Thoracic aorta (tissue), 2 donors: ENCODE measurements at regions not wholly inside any gene's neighbourhood (a gene's known extent, or its start where the extent isn't known, plus 50 kb on each side); places are given as distances from the start of the nearest gene placed in this dataset.

Experiments used
- ATAC-seq: fragments of 150-250 bp; one replicate; pipeline ENCODE4 v1.8.0; 2017; ENCODE audit warnings: low read depth; ENCODE audit not compliant: insufficient number of reproducible peaks, low FRiP score
- DNase-seq: peaks from one replicate; pipeline ENCODE4 v3.0.0-alpha.2; 2020; ENCODE audit warnings: low spot score
- H3K27ac ChIP-seq, 2 donors: fragments of 200-600 bp; sonication (generic); 1 replicate in 1 of 2; 2 replicates in 1 of 2; pipeline ENCODE4 v1.5.1; 2016; ENCODE audit warnings: mild to moderate bottlenecking in 2 of 2, moderate library complexity in 2 of 2
- H3K27me3 ChIP-seq: fragments of 200-600 bp; sonication (generic); replicated peaks from 2 replicates; pipeline ENCODE4 v1.6.0; 2016; ENCODE audit warnings: mild to moderate bottlenecking; ENCODE audit not compliant: insufficient read depth
- H3K36me3 ChIP-seq: fragments of 200-600 bp; sonication (generic); one replicate; pipeline ENCODE4 v1.5.1; 2016
- H3K4me1 ChIP-seq, 2 donors: fragments of 200-600 bp; sonication (generic); 1 replicate in 1 of 2; 2 replicates in 1 of 2; pipeline versions ENCODE4 v1.5.1 to v1.6.0; 2016; ENCODE audit warnings: low read depth in 2 of 2, mild to moderate bottlenecking in 1 of 2; ENCODE audit not compliant: control insufficient read depth in 1 of 2
- H3K4me3 ChIP-seq: fragments of 200-600 bp; sonication (generic); 2 replicates; pipeline ENCODE4 v1.5.1; 2016; ENCODE audit warnings: mild to moderate bottlenecking
- H3K9me3 ChIP-seq: fragments of 200-600 bp; sonication (generic); 2 replicates; pipeline ENCODE4 v1.5.1; 2016
- TF ChIP-seq, protein P1 (sequence below): fragments of 200-600 bp; sonication (generic); IDR thresholded peaks from one replicate; pipeline ENCODE4 v1.5.1; 2019; ENCODE audit warnings: antibody characterized with exemption

DNA sequence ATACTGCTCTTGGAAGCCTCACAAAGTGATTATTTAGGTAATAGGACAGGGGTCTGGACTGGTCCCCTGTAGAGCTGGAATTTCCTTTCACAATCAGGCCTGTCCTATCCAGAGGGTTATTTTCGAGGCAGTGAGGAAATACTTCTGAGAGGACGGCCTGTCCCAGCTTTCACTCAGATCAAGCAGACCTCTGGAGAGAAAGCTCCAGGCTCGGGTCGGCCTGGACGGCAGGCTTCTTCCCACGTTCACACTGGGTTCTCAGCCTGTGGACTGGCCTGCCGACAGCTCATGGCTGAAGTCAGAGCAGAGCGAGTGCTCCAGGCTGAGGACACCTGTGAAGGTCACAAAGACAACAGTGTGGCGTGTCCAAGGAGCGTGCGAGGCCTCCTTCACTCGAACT is 405.3 kb downstream of the VPS13C start:
- Histone ChIP-seq H3K9me3 (peaks cover 3% of the 10 kb centered on the region), H3K4me3 (no peak overlapping the region), H3K27ac (no peak overlapping the region), H3K27me3 (no peaks in the 10 kb centered on the region), H3K4me1 (no peaks in the 10 kb centered on the region), H3K36me3 (no peaks in the 10 kb centered on the region)
- DNase-seq, result no peak
- peak; percentile 48 for ATAC-seq
- TF ChIP-seq, protein P1, sequence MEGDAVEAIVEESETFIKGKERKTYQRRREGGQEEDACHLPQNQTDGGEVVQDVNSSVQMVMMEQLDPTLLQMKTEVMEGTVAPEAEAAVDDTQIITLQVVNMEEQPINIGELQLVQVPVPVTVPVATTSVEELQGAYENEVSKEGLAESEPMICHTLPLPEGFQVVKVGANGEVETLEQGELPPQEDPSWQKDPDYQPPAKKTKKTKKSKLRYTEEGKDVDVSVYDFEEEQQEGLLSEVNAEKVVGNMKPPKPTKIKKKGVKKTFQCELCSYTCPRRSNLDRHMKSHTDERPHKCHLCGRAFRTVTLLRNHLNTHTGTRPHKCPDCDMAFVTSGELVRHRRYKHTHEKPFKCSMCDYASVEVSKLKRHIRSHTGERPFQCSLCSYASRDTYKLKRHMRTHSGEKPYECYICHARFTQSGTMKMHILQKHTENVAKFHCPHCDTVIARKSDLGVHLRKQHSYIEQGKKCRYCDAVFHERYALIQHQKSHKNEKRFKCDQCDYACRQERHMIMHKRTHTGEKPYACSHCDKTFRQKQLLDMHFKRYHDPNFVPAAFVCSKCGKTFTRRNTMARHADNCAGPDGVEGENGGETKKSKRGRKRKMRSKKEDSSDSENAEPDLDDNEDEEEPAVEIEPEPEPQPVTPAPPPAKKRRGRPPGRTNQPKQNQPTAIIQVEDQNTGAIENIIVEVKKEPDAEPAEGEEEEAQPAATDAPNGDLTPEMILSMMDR, result no peak

GRCh38 chr15:61654002-61654740 is 406.1 kb downstream of the VPS13C start:
- no peak overlapping the region for H3K27ac ChIP-seq
- no peak for ATAC-seq
- TF ChIP-seq, protein P1, result no peak

DNA sequence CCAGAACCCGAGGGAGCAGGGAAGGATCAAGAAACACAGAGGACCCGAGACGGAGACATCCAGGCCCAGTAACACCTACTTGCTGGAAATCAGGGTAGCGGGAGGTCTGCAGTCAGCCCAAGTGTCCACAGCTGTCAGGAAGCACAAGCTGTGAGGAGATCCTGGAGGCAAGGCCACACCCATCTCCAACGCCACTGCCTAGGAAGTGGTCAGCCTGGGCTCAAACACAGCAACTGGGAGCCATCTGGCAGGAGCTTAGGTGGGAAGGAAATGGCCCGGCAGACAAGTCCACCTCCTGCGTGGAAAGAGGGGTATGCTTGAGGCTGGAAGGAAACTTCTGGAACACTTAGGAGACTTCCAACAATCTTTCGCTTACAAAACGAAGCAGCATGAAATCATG is 407.1 kb downstream of the VPS13C start:
- H3K4me3 ChIP-seq, result no peak overlapping the region
- H3K27ac ChIP-seq, result no peak overlapping the region
- DNase-seq, result no peak
- no peaks in the 10 kb centered on the region for H3K9me3 ChIP-seq
- H3K36me3 ChIP-seq, result no peaks in the 10 kb centered on the region
- no peaks in the 10 kb centered on the region for H3K27me3 ChIP-seq
- no peak for ATAC-seq
- TF ChIP-seq, protein P1, result no peak
- no peaks in the 10 kb centered on the region for H3K4me1 ChIP-seq

More at GRCh38 chr15:61654002-61654740, 406.1 kb downstream of the VPS13C start:
- H3K9me3 ChIP-seq, result peaks cover 3% of the 10 kb centered on the region
- no peak for DNase-seq
- no peaks in the 10 kb centered on the region for H3K36me3 ChIP-seq
- H3K4me3 ChIP-seq, result no peak overlapping the region
- no peaks in the 10 kb centered on the region for H3K27me3 ChIP-seq
- no peaks in the 10 kb centered on the region for H3K4me1 ChIP-seq

DNA sequence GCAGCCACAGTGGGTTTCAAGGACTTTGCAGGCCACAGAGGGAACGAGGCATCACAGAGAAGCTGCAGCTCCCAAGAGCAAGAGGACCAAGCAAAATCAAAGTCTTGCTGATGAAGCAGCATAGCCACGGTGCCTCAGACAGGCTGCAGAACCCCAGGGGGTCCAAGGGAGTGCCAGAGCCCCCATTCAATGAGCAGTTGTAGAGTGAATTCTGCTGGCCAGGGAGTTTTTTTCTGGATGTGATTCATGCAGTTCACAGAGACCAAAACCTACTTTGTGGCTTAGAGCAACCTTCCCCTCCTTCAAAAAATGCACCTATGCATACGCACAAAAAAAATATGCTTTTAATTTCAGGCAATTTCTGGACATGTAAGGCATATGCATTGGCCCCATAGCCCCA is 409.0 kb downstream of the VPS13C start:
- no peak overlapping the region for H3K4me3 ChIP-seq
- DNase-seq, result no peak
- no peaks in the 10 kb centered on the region for H3K4me1 ChIP-seq
- no peak for ATAC-seq
- H3K9me3 ChIP-seq, result no peaks in the 10 kb centered on the region
- no peaks in the 10 kb centered on the region for H3K27me3 ChIP-seq
- H3K36me3 ChIP-seq, result no peaks in the 10 kb centered on the region
- TF ChIP-seq, protein P1, result no peak
- H3K27ac ChIP-seq, result no peak overlapping the region

DNA sequence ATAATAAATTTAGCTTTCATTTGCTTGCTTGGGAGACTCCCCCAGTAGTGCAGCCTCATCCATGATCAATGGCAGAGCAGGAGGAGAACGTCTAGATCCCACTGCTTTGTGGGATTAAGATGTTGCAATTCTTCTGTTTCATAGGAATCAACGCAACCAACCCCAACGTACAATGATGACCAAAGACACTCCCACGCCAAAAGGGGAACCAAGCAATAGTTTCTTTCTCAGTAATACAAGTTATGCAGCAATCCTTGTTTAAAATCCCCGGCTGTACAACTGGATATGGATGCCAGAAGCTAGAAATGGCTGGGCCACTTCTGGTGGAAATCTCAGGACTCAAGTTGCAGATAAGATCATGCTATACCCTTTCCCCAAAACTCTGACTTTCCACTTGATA is 411.2 kb downstream of the VPS13C start:
- Histone ChIP-seq H3K4me3 (no peak overlapping the region), H3K27me3 (no peaks in the 10 kb centered on the region), H3K9me3 (no peaks in the 10 kb centered on the region), H3K27ac (no peak overlapping the region), H3K4me1 (no peaks in the 10 kb centered on the region), H3K36me3 (no peaks in the 10 kb centered on the region)
- TF ChIP-seq, protein P1, result no peak
- DNase-seq (no peak), ATAC-seq (no peak)
